ENCODE measurements at regions not wholly inside any gene's neighbourhood (a gene's known extent, or its start where the extent isn't known, plus 50 kb on each side); places are given as distances from the start of the nearest gene placed in this dataset.
A peak's percentile ranks its signal among the peaks of the same experiment; 100 is the strongest.
"Not testable (repeated sequence)": the region's sequence is repeated elsewhere in the genome, so short reads cannot be mapped to it uniquely, and the experiment has no call there.

DNA sequence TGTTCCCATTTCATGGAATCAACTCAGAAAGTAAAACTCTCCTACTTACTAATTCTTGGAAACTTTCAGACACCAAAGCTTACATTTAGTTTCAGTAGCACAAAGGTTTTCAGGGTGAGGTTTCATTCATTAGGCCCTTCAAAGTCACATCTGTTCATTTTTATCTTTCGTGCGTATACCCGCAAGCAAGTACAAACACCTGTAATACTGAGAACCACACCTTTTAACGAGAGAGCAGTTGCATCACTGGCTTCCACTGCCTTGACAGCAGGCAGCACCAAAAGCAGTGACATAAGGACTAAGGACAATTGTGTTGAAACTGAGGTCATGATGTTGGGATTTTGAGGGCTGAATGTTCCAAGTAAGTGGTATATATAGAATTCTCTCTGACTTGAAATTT lies 60.5 kb downstream of the GOLGA6L22 start:
- H3K27ac ChIP-seq; H3K27me3 ChIP-seq; H3K9me3 ChIP-seq; H3K36me3 ChIP-seq; ATAC-seq (ENCODE audit: low FRiP score in 2 of 2); DNase-seq; H3K4me3 ChIP-seq; H3K4me1 ChIP-seq: not testable (repeated sequence)
- no CpG with 5 or more reads among the region's 4 CpGs for WGBS, 2 donors

DNA sequence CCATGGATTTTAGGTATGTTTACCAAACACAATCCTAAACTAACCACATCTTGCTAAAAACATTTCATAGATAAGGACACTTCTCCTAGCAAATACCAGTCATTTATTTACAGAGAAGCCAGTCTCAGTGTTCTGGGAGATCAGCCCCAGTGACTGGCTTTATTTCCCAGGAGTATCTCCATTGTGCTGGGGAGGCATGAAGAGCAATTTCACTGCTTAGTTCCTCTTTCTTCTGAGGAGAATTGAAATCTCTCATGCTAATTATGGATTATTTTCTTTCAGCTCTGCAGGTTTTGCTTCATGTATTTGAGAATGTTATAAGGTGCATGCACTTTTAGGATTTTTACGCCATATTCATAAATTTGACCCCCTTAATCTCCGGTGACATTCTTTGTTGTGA lies 67.8 kb downstream of the GOLGA6L22 start:
- ATAC-seq (ENCODE audit: low FRiP score in 2 of 2); H3K4me3 ChIP-seq; H3K27me3 ChIP-seq; H3K9me3 ChIP-seq; DNase-seq; H3K4me1 ChIP-seq; H3K27ac ChIP-seq; H3K36me3 ChIP-seq: not testable (repeated sequence)
- WGBS, 2 donors, result no CpG with 5 or more reads among the region's 2 CpGs

DNA sequence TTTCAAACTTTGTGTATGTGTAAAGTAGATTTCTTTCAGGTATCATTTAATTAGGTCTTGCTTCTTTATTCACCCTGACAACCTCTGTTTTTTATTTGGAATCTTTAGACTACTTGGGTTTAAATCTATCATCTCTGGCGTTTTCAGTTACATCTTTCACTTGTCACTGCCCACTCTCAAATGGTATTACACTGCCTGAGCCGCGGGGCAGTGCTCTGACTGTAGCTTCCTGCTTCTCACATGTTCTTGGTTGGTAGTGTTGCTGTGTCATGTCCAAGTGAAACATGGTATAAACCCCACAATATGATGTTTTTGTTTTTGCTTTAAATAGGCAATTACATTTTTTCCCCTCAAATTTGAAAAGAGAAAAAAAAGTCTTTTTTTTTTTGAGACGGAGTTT lies 68.3 kb downstream of the GOLGA6L22 start:
- not testable (repeated sequence) for H3K27ac ChIP-seq; H3K4me1 ChIP-seq; H3K9me3 ChIP-seq; H3K27me3 ChIP-seq; H3K36me3 ChIP-seq; ATAC-seq (ENCODE audit: low FRiP score in 2 of 2); DNase-seq; H3K4me3 ChIP-seq
- WGBS, 2 donors, result 31 to 60% methylated on average over 2 to 3 of the region's 4 CpGs

GRCh38 chr15:22529200-22529599 lies 70.5 kb downstream of the GOLGA6L22 start:
- H3K4me3 ChIP-seq; ATAC-seq (ENCODE audit: low FRiP score in 2 of 2); H3K9me3 ChIP-seq; H3K27me3 ChIP-seq; H3K4me1 ChIP-seq; H3K27ac ChIP-seq; H3K36me3 ChIP-seq; DNase-seq: not testable (repeated sequence)
- WGBS, 2 donors, result no CpG with 5 or more reads among the region's 6 CpGs

GRCh38 chr15:22559701-22560100 lies 101.0 kb downstream of the GOLGA6L22 start:
- H3K4me1 ChIP-seq; H3K27me3 ChIP-seq; ATAC-seq (ENCODE audit: low FRiP score in 2 of 2); H3K4me3 ChIP-seq; H3K9me3 ChIP-seq; H3K36me3 ChIP-seq; H3K27ac ChIP-seq: not testable (repeated sequence)
- peak in 1 of 2 donors; percentile 58 for DNase-seq
- 96 to 98% methylated on average over 3 to 8 of the region's 13 CpGs for WGBS, 2 donors

DNA sequence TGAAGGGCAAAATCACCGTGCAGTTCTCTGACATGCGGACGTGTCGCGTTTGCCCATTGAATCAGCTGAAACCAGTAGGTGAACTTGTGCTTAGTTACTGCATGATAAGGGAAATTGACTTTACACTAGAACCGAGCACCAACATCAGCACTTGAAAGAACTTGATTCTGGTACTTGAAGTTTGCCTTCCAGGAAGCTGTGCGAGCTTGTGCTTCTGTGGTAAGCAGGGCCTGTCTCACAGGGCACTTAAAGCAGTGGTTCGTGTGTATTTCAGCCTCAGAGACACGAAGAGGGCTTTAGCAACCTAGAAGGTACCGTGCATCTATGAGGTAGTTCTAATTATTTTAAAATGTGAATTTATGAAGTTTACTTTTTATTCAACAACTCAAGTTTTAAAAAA lies 103.0 kb downstream of the GOLGA6L22 start:
- H3K27ac ChIP-seq; H3K36me3 ChIP-seq; H3K9me3 ChIP-seq; H3K27me3 ChIP-seq; H3K4me3 ChIP-seq; H3K4me1 ChIP-seq; ATAC-seq (ENCODE audit: low FRiP score in 2 of 2): not testable (repeated sequence)
- no CpG with 5 or more reads among the region's 10 CpGs for WGBS, 2 donors
- peak in 1 of 2 donors; percentile 56 for DNase-seq

GRCh38 chr15:22566510-22566909 lies 107.8 kb downstream of the GOLGA6L22 start:
- H3K9me3 ChIP-seq; H3K4me3 ChIP-seq; H3K27ac ChIP-seq; H3K27me3 ChIP-seq; DNase-seq; H3K36me3 ChIP-seq; H3K4me1 ChIP-seq; ATAC-seq (ENCODE audit: low FRiP score in 2 of 2): not testable (repeated sequence)
- no CpG with 5 or more reads among the region's 7 CpGs for WGBS, 2 donors

DNA sequence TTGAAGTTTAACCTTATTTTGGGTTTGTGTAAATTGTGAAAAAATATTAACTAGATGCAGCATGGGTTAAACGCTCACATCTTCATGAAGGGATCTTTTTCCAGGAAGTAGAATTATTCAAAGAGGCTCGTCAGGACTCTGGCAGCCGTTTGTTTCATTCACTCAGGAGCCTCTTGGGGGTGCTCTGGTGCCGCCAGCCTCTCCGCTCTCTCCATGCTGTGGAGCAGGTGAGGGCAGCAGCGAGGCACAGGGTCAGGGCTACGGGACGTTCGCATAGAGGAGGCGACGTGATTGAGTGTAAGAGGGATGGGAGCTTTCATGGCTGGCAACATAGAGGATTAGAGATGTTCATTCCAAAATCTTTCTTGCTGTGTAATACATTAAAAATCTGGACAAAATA lies 110.8 kb downstream of the GOLGA6L22 start:
- peak in 1 of 2 donors; percentile 66 for ATAC-seq (ENCODE audit: low FRiP score in 2 of 2)
- H3K4me3 ChIP-seq, H3K9me3 ChIP-seq, DNase-seq, H3K4me1 ChIP-seq, H3K27ac ChIP-seq, H3K27me3 ChIP-seq: not testable (repeated sequence)
- no CpG with 5 or more reads among the region's 11 CpGs for WGBS, 2 donors
- peaks cover 0 to 10% (median 5%) of the 10 kb centered on the region in 4 donors for H3K36me3 ChIP-seq

GRCh38 chr15:22572152-22572735 lies 113.5 kb downstream of the GOLGA6L22 start:
- not testable (repeated sequence) for H3K27me3 ChIP-seq; ATAC-seq (ENCODE audit: low FRiP score in 2 of 2); DNase-seq; H3K4me1 ChIP-seq; H3K9me3 ChIP-seq; H3K4me3 ChIP-seq; H3K27ac ChIP-seq
- peaks cover 0 to 10% (median 5%) of the 10 kb centered on the region in 4 donors for H3K36me3 ChIP-seq
- WGBS, 2 donors, result 80 to 96% methylated on average over 2 to 3 of the region's 6 CpGs

- not testable (repeated sequence) for H3K4me3 ChIP-seq; H3K27me3 ChIP-seq; H3K4me1 ChIP-seq; ATAC-seq (ENCODE audit: low FRiP score in 2 of 2); H3K9me3 ChIP-seq; H3K27ac ChIP-seq
- peaks cover 0 to 10% (median 5%) of the 10 kb centered on the region in 4 donors for H3K36me3 ChIP-seq
- DNase-seq, result peak in 1 of 2 donors; percentile 32
- WGBS, 2 donors, result 94 to 96% methylated on average over 15 to 17 of the region's 17 CpGs
Observed at GRCh38 chr15:22572792-22573191, 114.1 kb downstream of the GOLGA6L22 start.

DNA sequence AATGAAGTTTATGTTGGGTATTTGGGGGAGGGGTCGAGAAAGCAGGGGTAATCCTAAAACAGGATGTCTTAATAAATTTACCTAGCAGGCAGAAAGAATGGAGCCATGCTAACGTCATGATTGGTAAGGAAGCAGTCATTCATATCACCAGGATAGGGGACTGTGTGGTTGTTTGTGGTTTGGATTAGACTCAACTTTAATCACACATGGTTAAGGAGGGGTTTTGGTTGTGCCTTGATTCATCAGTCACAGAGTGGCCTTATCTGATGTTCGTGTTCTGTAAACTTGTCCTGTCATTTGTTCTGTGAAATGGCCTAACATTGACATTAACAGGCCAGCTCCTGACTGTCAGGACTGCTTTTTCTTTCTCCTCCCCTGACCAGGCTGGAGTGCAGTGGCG lies 119.1 kb downstream of the GOLGA6L22 start:
- H3K4me3 ChIP-seq; H3K36me3 ChIP-seq; DNase-seq; H3K27me3 ChIP-seq; H3K4me1 ChIP-seq; ATAC-seq (ENCODE audit: low FRiP score in 2 of 2); H3K27ac ChIP-seq; H3K9me3 ChIP-seq: not testable (repeated sequence)
- WGBS, 2 donors, result 100% methylated on average over 2 of the region's 4 CpGs

DNA sequence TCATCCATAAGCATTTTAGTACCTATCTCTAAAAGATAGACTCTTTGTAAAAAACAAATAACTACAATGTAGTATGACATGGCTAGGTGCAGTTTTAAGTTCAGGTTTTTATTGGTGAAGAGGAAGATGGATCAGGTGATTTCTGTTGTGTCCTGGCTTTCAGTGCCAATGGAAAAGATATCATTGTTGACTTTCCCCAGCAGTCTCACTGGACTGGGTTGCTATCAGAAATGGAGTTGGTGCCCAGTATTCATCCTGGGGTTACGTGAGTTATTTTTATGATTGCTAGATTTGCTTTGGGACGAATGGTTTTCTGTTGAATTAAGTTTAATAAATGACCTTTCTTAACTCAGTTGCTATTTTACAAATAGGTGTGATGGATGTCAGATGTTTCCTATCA lies 120.5 kb downstream of the GOLGA6L22 start:
- not testable (repeated sequence) for H3K36me3 ChIP-seq; H3K27ac ChIP-seq; H3K4me1 ChIP-seq; H3K27me3 ChIP-seq; H3K4me3 ChIP-seq; ATAC-seq (ENCODE audit: low FRiP score in 2 of 2); DNase-seq; H3K9me3 ChIP-seq
- WGBS, 2 donors, result no CpG with 5 or more reads among the region's 2 CpGs

- DNase-seq, result peak in 1 of 2 donors; percentile 56
- H3K4me1 ChIP-seq, result not testable (repeated sequence)
Observed at GRCh38 chr15:22587391-22587790, 128.7 kb downstream of the GOLGA6L22 start.

GRCh38 chr15:22598552-22598951 lies 139.8 kb downstream of the GOLGA6L22 start:
- not testable (repeated sequence) for H3K4me1 ChIP-seq; H3K27ac ChIP-seq; H3K27me3 ChIP-seq; H3K36me3 ChIP-seq; ATAC-seq (ENCODE audit: low FRiP score in 2 of 2); H3K4me3 ChIP-seq; DNase-seq; H3K9me3 ChIP-seq
- 94 to 98% methylated on average over 11 of the region's 14 CpGs for WGBS, 2 donors

More at GRCh38 chr15:22587391-22587790, 128.7 kb downstream of the GOLGA6L22 start:
- H3K27me3 ChIP-seq, H3K9me3 ChIP-seq, H3K27ac ChIP-seq, H3K4me3 ChIP-seq, H3K36me3 ChIP-seq: not testable (repeated sequence)
- 96 to 100% methylated on average over 9 to 11 of the region's 14 CpGs for WGBS, 2 donors
- peak in 1 of 2 donors; percentile 46 for ATAC-seq (ENCODE audit: low FRiP score in 2 of 2)

Measured in upper lobe of left lung (tissue), 6 donors.